ENCODE measurements at regions not wholly inside any gene's neighbourhood (a gene's known extent, or its start where the extent isn't known, plus 50 kb on each side); places are given as distances from the start of the nearest gene placed in this dataset.

DNA sequence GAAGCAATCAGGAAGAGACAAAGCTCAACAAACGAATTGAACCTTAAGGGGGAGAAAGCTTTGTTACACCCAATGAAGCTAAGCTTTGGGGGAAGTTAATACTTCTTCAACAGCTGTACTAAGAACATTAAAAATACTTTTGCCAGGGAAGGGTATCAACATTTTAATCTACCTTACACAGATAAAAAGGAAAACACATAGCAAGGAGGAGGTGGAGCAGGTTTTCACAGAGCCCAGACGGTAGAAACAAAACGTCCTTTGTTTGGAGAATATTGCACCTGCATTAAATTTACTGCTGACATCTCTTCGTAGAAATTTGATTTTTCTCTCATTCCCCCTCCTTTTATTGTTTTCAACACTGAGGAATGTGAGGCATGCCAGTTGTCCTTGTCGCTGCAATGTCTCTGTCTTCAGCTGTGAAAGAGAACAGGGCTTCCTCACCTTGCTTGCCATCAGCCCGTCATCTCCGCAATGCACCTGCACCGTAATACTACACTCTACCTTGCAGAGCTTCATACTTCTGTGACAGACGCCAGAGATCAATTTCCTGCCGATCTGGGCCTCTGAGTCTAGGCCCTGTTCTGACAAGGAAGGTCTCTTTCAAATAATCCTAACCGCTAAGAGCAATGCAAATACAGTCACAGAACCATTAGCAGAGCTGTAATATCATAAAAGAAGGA, 270.8 kb downstream of the SPRY2 start:
- Histone ChIP-seq H3K9me3 (ENCODE audit: control insufficient read depth, low read depth, low read length) (no peaks in the 10 kb centered on the region), H3K4me3 (ENCODE audit: control insufficient read depth in 2 of 3, extremely low read depth in 1 of 3, insufficient read depth in 2 of 3, low read depth in 1 of 3, low read length in 3 of 3) (no peak overlapping the region), H2AFZ (ENCODE audit: control insufficient read depth, low read length) (no peak overlapping the region), H3K27ac (ENCODE audit: control insufficient read depth, insufficient read depth, low read length) (no peak overlapping the region), H3K4me2 (ENCODE audit: control insufficient read depth, extremely low read depth, insufficient read depth, low read depth, low read length) (no peak overlapping the region), H3K27me3 (ENCODE audit: control insufficient read depth, extremely low read depth, insufficient read depth, low read length) (no peaks in the 10 kb centered on the region), H3K79me2 (ENCODE audit: control insufficient read depth, insufficient read depth, low read length) (no peaks in the 10 kb centered on the region), H3K36me3 (ENCODE audit: control insufficient read depth in 2 of 2, extremely low read depth in 1 of 2, insufficient read depth in 2 of 2, low read length in 2 of 2) (no peaks in the 10 kb centered on the region), H4K20me1 (ENCODE audit: control insufficient read depth, extremely low read depth, insufficient read depth, low read length) (no peaks in the 10 kb centered on the region), H3K9me1 (ENCODE audit: control insufficient read depth, extremely low read depth, insufficient read depth, low read length) (no peaks in the 10 kb centered on the region), H3K9ac (ENCODE audit: control insufficient read depth, extremely low read depth, insufficient read depth, low read length) (no peak overlapping the region), H3K4me1 (ENCODE audit: control insufficient read depth, extremely low read depth, insufficient read depth, low read length) (no peaks in the 10 kb centered on the region)
- dilution Hi-C loops (cut with MboI; ENCODE audit: extremely low pct_ligation_motif_present, low sequenced_read_pairs), result no loop called here
- FAIRE-seq (no peak), DNase-seq (ENCODE audit: low read depth, low spot score) (no peak)
- TF ChIP-seq, protein P1, sequence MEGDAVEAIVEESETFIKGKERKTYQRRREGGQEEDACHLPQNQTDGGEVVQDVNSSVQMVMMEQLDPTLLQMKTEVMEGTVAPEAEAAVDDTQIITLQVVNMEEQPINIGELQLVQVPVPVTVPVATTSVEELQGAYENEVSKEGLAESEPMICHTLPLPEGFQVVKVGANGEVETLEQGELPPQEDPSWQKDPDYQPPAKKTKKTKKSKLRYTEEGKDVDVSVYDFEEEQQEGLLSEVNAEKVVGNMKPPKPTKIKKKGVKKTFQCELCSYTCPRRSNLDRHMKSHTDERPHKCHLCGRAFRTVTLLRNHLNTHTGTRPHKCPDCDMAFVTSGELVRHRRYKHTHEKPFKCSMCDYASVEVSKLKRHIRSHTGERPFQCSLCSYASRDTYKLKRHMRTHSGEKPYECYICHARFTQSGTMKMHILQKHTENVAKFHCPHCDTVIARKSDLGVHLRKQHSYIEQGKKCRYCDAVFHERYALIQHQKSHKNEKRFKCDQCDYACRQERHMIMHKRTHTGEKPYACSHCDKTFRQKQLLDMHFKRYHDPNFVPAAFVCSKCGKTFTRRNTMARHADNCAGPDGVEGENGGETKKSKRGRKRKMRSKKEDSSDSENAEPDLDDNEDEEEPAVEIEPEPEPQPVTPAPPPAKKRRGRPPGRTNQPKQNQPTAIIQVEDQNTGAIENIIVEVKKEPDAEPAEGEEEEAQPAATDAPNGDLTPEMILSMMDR (optimal IDR thresholded peaks at IDR 0.05 in 1 of 3, IDR thresholded peaks at IDR 0.05 in 1 of 3, conservative IDR thresholded peaks at IDR 0.05 in 1 of 3; ENCODE audit: extremely low read depth in 1 of 3, insufficient read depth in 2 of 3, low read length in 3 of 3), result no peak
- TF ChIP-seq EZH2 (IDR thresholded peaks at IDR 0.05; ENCODE audit: low read length), result no peak

DNA sequence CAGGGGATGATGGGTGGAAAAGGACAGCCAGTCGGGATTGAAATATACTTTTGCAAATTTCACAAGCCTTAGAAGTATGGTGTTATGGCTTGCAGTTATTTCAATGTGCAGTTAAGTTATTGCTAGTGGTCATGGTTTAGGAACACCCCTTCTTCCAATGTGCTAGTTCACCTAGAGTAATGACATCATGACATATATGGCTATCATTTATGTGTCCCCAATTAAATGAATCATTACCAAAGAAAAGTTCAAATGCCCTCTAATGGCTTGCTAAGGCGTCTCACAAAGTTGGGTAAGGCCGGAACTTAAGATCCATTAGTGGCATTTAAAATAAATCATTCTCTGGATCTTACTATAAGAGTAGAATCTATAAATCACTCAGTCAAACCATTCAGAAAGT, 271.6 kb downstream of the SPRY2 start:
- Histone ChIP-seq H3K27me3 (ENCODE audit: control insufficient read depth, extremely low read depth, insufficient read depth, low read length) (no peaks in the 10 kb centered on the region), H3K4me2 (ENCODE audit: control insufficient read depth, extremely low read depth, insufficient read depth, low read depth, low read length) (no peak overlapping the region), H3K9me1 (ENCODE audit: control insufficient read depth, extremely low read depth, insufficient read depth, low read length) (no peaks in the 10 kb centered on the region), H4K20me1 (ENCODE audit: control insufficient read depth, extremely low read depth, insufficient read depth, low read length) (no peaks in the 10 kb centered on the region), H2AFZ (ENCODE audit: control insufficient read depth, low read length) (no peak overlapping the region), H3K79me2 (ENCODE audit: control insufficient read depth, insufficient read depth, low read length) (no peaks in the 10 kb centered on the region), H3K27ac (ENCODE audit: control insufficient read depth, insufficient read depth, low read length) (no peak overlapping the region), H3K9ac (ENCODE audit: control insufficient read depth, extremely low read depth, insufficient read depth, low read length) (no peak overlapping the region), H3K36me3 (ENCODE audit: control insufficient read depth in 2 of 2, extremely low read depth in 1 of 2, insufficient read depth in 2 of 2, low read length in 2 of 2) (no peaks in the 10 kb centered on the region), H3K4me3 (ENCODE audit: control insufficient read depth in 2 of 3, extremely low read depth in 1 of 3, insufficient read depth in 2 of 3, low read depth in 1 of 3, low read length in 3 of 3) (no peak overlapping the region), H3K9me3 (ENCODE audit: control insufficient read depth, low read depth, low read length) (no peaks in the 10 kb centered on the region), H3K4me1 (ENCODE audit: control insufficient read depth, extremely low read depth, insufficient read depth, low read length) (no peaks in the 10 kb centered on the region)
- no peak for FAIRE-seq
- TF ChIP-seq, protein P1 (optimal IDR thresholded peaks at IDR 0.05 in 1 of 3, IDR thresholded peaks at IDR 0.05 in 1 of 3, conservative IDR thresholded peaks at IDR 0.05 in 1 of 3; ENCODE audit: extremely low read depth in 1 of 3, insufficient read depth in 2 of 3, low read length in 3 of 3), result no peak
- no peak for TF ChIP-seq EZH2 (IDR thresholded peaks at IDR 0.05; ENCODE audit: low read length)
- dilution Hi-C loops (cut with MboI; ENCODE audit: extremely low pct_ligation_motif_present, low sequenced_read_pairs), result no loop called here
- no peak for DNase-seq (ENCODE audit: low read depth, low spot score)

Data from keratinocyte (primary cell).